Breast epithelium (tissue), 3 donors: ENCODE measurements at regions not wholly inside any gene's neighbourhood (a gene's known extent, or its start where the extent isn't known, plus 50 kb on each side); places are given as distances from the start of the nearest gene placed in this dataset.

Experiments used
- POLR2A ChIP-seq: fragments of 450-650 bp; IDR thresholded peaks from one replicate; pipeline ENCODE4 v1.6.1; 2016; ENCODE audit warnings: antibody characterized with exemption, mild to moderate bottlenecking, moderate library complexity
- POLR2AphosphoS5 ChIP-seq, 3 donors: sonication (generic); formaldehyde crosslinking; IDR thresholded peaks; one replicate each; pipeline ENCODE4 v1.6.1; 2017; ENCODE audit warnings: antibody characterized with exemption in 3 of 3
- TF ChIP-seq, protein P1 (sequence below), 3 donors: fragments of 450-650 bp; IDR thresholded peaks; one replicate each; pipeline ENCODE4 v1.5.1; 2016 to 2017; ENCODE audit warnings: antibody characterized with exemption in 3 of 3, mild to moderate bottlenecking in 3 of 3, moderate library complexity in 3 of 3

DNA sequence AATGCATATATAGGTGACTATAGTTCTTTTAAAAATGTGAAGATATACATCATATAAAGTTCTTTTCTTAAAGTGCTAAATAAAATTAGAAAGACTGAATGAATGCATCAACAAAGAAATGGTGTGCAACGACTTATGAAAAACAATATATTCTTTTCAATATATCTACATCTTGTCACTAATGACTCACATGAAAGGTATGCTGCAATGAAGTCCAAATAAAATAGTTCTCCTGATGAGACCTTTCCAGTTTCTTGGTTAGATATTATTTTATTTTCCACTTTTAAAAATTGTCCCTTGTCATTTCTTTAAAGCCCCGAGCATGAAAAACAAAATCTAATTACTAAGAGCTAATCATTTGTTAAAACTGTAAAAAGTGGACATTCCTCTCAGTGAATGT is 462.1 kb downstream of the PCDH11X start:
- TF ChIP-seq, protein P1, sequence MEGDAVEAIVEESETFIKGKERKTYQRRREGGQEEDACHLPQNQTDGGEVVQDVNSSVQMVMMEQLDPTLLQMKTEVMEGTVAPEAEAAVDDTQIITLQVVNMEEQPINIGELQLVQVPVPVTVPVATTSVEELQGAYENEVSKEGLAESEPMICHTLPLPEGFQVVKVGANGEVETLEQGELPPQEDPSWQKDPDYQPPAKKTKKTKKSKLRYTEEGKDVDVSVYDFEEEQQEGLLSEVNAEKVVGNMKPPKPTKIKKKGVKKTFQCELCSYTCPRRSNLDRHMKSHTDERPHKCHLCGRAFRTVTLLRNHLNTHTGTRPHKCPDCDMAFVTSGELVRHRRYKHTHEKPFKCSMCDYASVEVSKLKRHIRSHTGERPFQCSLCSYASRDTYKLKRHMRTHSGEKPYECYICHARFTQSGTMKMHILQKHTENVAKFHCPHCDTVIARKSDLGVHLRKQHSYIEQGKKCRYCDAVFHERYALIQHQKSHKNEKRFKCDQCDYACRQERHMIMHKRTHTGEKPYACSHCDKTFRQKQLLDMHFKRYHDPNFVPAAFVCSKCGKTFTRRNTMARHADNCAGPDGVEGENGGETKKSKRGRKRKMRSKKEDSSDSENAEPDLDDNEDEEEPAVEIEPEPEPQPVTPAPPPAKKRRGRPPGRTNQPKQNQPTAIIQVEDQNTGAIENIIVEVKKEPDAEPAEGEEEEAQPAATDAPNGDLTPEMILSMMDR (IDR thresholded peaks at IDR 0.05) = no peak
- TF ChIP-seq POLR2AphosphoS5 (IDR thresholded peaks at IDR 0.05) (no peak), POLR2A (no peak)
